Activated naive CD4-positive, alpha-beta T cell treated with anti-CD3 and anti-CD28 coated beads for 36 hours (primary cell): ENCODE measurements at regions not wholly inside any gene's neighbourhood (a gene's known extent, or its start where the extent isn't known, plus 50 kb on each side); places are given as distances from the start of the nearest gene placed in this dataset.

Experiments
- CTCF ChIA-PET: fragments of 350-600 bp; sonication (Branson Sonifier 250); formaldehyde crosslinking; loops from one replicate; lab custom pipeline; 2021; ENCODE audit warnings: antibody characterized with exemption; lab: Charles Lee
- DNase-seq: peaks from one replicate; pipeline ENCODE4 v3.0.0-alpha.2; 2020
- H3K27ac Mint-ChIP-seq: one replicate; pipeline ENCODE4 v1.8.0; 2021; ENCODE audit warnings: mild to moderate bottlenecking, mixed read lengths
- H3K27me3 Mint-ChIP-seq: one replicate; pipeline ENCODE4 v1.8.0; 2021; ENCODE audit warnings: low read depth, mixed read lengths
- H3K36me3 Mint-ChIP-seq: one replicate; pipeline ENCODE4 v1.8.0; 2021; ENCODE audit warnings: low read depth, mixed read lengths
- H3K4me1 Mint-ChIP-seq: one replicate; pipeline ENCODE4 v1.8.0; 2021; ENCODE audit warnings: low read depth, mixed read lengths
- H3K4me3 Mint-ChIP-seq: one replicate; pipeline ENCODE4 v1.8.0; 2021; ENCODE audit warnings: mild to moderate bottlenecking, moderate library complexity, mixed read lengths
- H3K9me3 Mint-ChIP-seq: one replicate; pipeline ENCODE4 v1.8.0; 2021; ENCODE audit warnings: mixed read lengths
- intact Hi-C: fragments of 100-400 bp; cut with micrococcal nuclease; formaldehyde crosslinking; loops from one replicate; pipeline ENCODE4 v1.15.1; 2023

DNA sequence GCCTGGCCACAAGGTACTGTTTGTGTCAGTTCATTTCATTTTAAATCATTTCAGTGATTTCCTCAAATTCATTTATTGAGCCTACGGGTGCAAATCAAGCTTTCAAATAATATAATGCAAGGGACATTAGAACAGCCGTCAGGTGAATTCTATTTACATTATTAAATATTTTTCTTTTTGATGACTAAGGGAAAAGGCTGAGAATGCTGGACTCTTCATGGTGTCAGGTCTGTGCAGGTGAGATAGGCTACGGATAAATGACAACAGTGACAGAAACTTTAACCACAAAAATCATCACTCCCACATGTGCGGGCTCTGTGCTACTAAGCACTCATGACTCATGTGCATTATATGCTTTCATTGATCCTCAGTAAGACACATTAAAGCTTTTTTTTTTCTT lies 149.2 kb upstream of the ZNF716 start:
- H3K27ac Mint-ChIP-seq = no peak overlapping the region
- H3K4me1 Mint-ChIP-seq = no peaks in the 10 kb centered on the region
- DNase-seq = no peak
- no peaks in the 10 kb centered on the region for H3K27me3 Mint-ChIP-seq
- CTCF ChIA-PET = no interaction called here
- no peak overlapping the region for H3K4me3 Mint-ChIP-seq
- H3K36me3 Mint-ChIP-seq = peaks cover 4% of the 10 kb centered on the region
- peaks cover 18% of the 10 kb centered on the region for H3K9me3 Mint-ChIP-seq
- intact Hi-C loops = no loop called here

- Mint-ChIP-seq H3K9me3 (peaks cover 23% of the 10 kb centered on the region), H3K27me3 (no peaks in the 10 kb centered on the region), H3K4me1 (no peaks in the 10 kb centered on the region), H3K27ac (no peak overlapping the region), H3K4me3 (no peak overlapping the region), H3K36me3 (peaks cover 4% of the 10 kb centered on the region)
- no peak for DNase-seq
- CTCF ChIA-PET = interaction anchor here (1.0 kb wide), 1 partner anchor 11 kb away, joined by 3 read pairs; no protein-coding TSS in a partner anchor
- intact Hi-C loops = no loop called here
Observed at GRCh38 chr7:57305192-57305748, 144.7 kb upstream of the ZNF716 start.

DNA sequence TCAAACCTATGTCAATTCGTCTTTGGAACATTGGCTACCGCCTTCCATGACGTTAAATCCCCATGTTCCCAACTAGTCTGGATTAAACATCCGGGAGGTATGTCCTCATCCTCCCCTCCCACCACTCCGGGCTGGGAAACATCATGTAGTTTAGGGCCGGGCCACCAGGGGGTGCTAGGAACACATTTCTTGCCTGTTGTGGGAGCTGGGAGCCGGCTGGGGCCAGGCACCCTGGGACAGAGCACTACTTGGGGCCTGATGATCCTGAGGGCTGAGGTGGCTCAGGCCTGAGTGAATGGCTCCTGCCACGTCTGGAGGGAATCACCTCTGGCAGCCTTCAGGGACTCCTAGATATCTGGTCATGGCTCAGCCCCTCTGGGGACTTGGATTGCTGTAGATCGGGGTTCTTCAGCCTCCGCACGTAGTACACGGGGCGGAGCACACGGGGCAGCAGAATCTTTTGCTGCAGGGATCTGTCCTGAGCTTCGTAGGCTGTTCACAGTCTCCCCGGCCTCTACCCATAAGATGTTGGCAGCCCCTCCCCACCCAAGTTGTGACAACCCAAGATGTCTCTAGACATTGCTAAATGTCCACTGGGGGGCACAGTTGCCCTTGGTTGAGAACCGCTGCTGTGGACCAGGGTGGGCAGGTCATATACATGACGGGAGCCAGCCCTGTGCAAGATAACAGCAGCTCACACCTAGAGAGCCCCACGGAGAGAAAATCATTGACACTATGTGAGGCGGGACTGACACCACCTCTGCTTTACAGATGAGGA lies 141.2 kb upstream of the ZNF716 start:
- Mint-ChIP-seq H3K4me1 (no peaks in the 10 kb centered on the region), H3K36me3 (peaks cover 2% of the 10 kb centered on the region), H3K27ac (no peak overlapping the region), H3K9me3 (peaks cover 29% of the 10 kb centered on the region), H3K4me3 (no peak overlapping the region), H3K27me3 (no peaks in the 10 kb centered on the region)
- CTCF ChIA-PET = no interaction called here
- DNase-seq = peak; percentile 17
- intact Hi-C loops = no loop called here

GRCh38 chr7:57327081-57327480 lies 122.9 kb upstream of the ZNF716 start:
- no peak overlapping the region for H3K4me3 Mint-ChIP-seq
- intact Hi-C loops = no loop called here
- DNase-seq = no peak
- CTCF ChIA-PET = no interaction called here
- H3K4me1 Mint-ChIP-seq = no peaks in the 10 kb centered on the region
- H3K9me3 Mint-ChIP-seq = peaks cover 41% of the 10 kb centered on the region
- no peaks in the 10 kb centered on the region for H3K36me3 Mint-ChIP-seq
- H3K27ac Mint-ChIP-seq = no peak overlapping the region
- no peaks in the 10 kb centered on the region for H3K27me3 Mint-ChIP-seq

- no peak overlapping the region for H3K27ac Mint-ChIP-seq
- CTCF ChIA-PET = no interaction called here
- DNase-seq = no peak
- H3K36me3 Mint-ChIP-seq = no peaks in the 10 kb centered on the region
- H3K4me1 Mint-ChIP-seq = no peaks in the 10 kb centered on the region
- intact Hi-C loops = no loop called here
- H3K4me3 Mint-ChIP-seq = no peak overlapping the region
- no peaks in the 10 kb centered on the region for H3K27me3 Mint-ChIP-seq
- H3K9me3 Mint-ChIP-seq = peaks cover 40% of the 10 kb centered on the region
Observed at GRCh38 chr7:57328457-57328856, 121.5 kb upstream of the ZNF716 start.

- DNase-seq = no peak
- Mint-ChIP-seq H3K36me3 (peaks cover 1% of the 10 kb centered on the region), H3K4me3 (no peak overlapping the region), H3K27me3 (no peaks in the 10 kb centered on the region), H3K9me3 (peaks cover 42% of the 10 kb centered on the region), H3K4me1 (no peaks in the 10 kb centered on the region), H3K27ac (no peak overlapping the region)
- intact Hi-C loops = no loop called here
- CTCF ChIA-PET = no interaction called here
Observed at GRCh38 chr7:57328963-57329362, 121.0 kb upstream of the ZNF716 start.

- no peak overlapping the region for H3K4me3 Mint-ChIP-seq
- CTCF ChIA-PET = no interaction called here
- no peaks in the 10 kb centered on the region for H3K27me3 Mint-ChIP-seq
- no peaks in the 10 kb centered on the region for H3K4me1 Mint-ChIP-seq
- no peak for DNase-seq
- intact Hi-C loops = no loop called here
- H3K36me3 Mint-ChIP-seq = peaks cover 2% of the 10 kb centered on the region
- H3K27ac Mint-ChIP-seq = no peak overlapping the region
- peaks cover 29% of the 10 kb centered on the region for H3K9me3 Mint-ChIP-seq
Observed at GRCh38 chr7:57339198-57339944, 110.6 kb upstream of the ZNF716 start.

DNA sequence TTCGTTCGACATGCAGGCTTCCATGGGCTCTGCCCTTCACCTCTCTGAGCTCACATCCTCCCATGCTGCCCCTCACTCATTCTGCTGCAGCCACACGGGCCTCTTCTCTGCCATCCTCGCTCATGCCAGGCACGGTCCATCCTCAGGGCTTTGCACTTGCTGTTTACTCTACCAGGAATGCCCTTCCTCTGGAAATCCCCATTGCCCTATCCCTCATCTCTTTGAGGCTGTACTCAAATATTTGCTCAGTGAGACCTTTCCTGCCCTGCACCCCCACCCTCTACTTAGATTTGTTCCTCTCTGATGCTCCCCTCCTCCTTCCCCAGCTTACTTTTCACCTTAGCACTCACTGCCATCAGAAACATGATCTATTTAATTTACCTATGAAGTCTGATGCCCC lies 107.0 kb upstream of the ZNF716 start:
- Mint-ChIP-seq H3K27me3 (no peaks in the 10 kb centered on the region), H3K4me1 (no peaks in the 10 kb centered on the region), H3K36me3 (peaks cover 3% of the 10 kb centered on the region), H3K27ac (no peak overlapping the region), H3K9me3 (peaks cover 34% of the 10 kb centered on the region), H3K4me3 (no peak overlapping the region)
- no peak for DNase-seq
- CTCF ChIA-PET = no interaction called here
- intact Hi-C loops = no loop called here

DNA sequence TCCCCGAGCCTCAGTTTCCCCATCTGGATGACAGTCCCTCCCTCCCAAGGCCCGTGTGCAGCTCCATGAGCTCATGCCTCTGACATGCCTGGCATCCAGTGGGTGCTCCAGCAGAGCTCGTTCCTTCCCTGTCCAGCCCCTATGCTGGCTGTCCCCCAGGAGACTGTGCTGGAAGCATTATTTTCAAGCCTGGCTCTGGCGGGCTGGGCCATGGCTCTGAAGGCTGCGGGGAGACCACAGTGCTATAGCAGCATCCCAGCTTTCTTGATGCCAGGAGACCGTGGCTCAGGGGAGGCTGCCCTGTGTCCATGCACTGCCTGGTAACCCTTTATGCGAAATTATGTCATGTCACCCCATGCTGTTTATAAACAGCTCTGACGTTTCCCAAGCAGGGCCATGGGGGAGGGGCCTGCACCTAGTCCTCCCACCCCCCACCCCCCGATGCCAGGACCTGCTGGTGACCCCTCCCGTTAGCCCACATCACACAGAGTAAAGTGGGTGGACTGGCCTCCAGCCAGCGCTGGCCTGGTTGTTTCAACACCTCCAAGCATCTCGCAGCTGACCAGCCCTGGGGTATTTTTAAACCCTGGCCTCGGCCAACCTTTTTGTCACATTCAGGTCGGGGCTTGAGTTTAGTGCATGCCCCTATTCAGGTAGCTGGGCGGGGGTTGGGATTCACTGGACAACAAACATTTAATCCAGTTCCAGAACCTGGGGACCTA lies 105.9 kb upstream of the ZNF716 start:
- CTCF ChIA-PET = no interaction called here
- no peak for DNase-seq
- H3K36me3 Mint-ChIP-seq = peaks cover 3% of the 10 kb centered on the region
- H3K4me1 Mint-ChIP-seq = no peaks in the 10 kb centered on the region
- no peaks in the 10 kb centered on the region for H3K27me3 Mint-ChIP-seq
- intact Hi-C loops = no loop called here
- no peak overlapping the region for H3K27ac Mint-ChIP-seq
- H3K4me3 Mint-ChIP-seq = no peak overlapping the region
- peaks cover 31% of the 10 kb centered on the region for H3K9me3 Mint-ChIP-seq

- no peaks in the 10 kb centered on the region for H3K4me1 Mint-ChIP-seq
- CTCF ChIA-PET = no interaction called here
- intact Hi-C loops = no loop called here
- no peaks in the 10 kb centered on the region for H3K27me3 Mint-ChIP-seq
- peaks cover 3% of the 10 kb centered on the region for H3K36me3 Mint-ChIP-seq
- peaks cover 36% of the 10 kb centered on the region for H3K9me3 Mint-ChIP-seq
- no peak overlapping the region for H3K4me3 Mint-ChIP-seq
- H3K27ac Mint-ChIP-seq = no peak overlapping the region
- no peak for DNase-seq
Observed at GRCh38 chr7:57344957-57345356, 105.0 kb upstream of the ZNF716 start.

- H3K9me3 Mint-ChIP-seq = peaks cover 24% of the 10 kb centered on the region
- H3K36me3 Mint-ChIP-seq = peaks cover 1% of the 10 kb centered on the region
- no peak overlapping the region for H3K4me3 Mint-ChIP-seq
- no peaks in the 10 kb centered on the region for H3K27me3 Mint-ChIP-seq
- no peaks in the 10 kb centered on the region for H3K4me1 Mint-ChIP-seq
- no peak for DNase-seq
- no peak overlapping the region for H3K27ac Mint-ChIP-seq
- intact Hi-C loops = no loop called here
- CTCF ChIA-PET = no interaction called here
Observed at GRCh38 chr7:57348646-57349269, 101.2 kb upstream of the ZNF716 start.

- H3K27me3 Mint-ChIP-seq = no peaks in the 10 kb centered on the region
- H3K27ac Mint-ChIP-seq = no peak overlapping the region
- peaks cover 24% of the 10 kb centered on the region for H3K9me3 Mint-ChIP-seq
- intact Hi-C loops = no loop called here
- no peaks in the 10 kb centered on the region for H3K4me1 Mint-ChIP-seq
- H3K4me3 Mint-ChIP-seq = no peak overlapping the region
- H3K36me3 Mint-ChIP-seq = peaks cover 5% of the 10 kb centered on the region
- no peak for DNase-seq
- CTCF ChIA-PET = no interaction called here
Observed at GRCh38 chr7:57354195-57354594, 95.8 kb upstream of the ZNF716 start.
